C4-2B (cell line): ENCODE measurements at regions not wholly inside any gene's neighbourhood (a gene's known extent, or its start where the extent isn't known, plus 50 kb on each side); places are given as distances from the start of the nearest gene placed in this dataset.

ENCODE experiments used
- H3K27ac ChIP-seq: fragments of 450-650 bp; 2 replicates; pipeline ENCODE4 v1.5.1; 2017
- ZFX ChIP-seq: fragments of 450-650 bp; IDR thresholded peaks from 2 replicates; pipeline ENCODE4 v1.6.1; 2017
- TF ChIP-seq, protein P1 (sequence below): fragments of 450-650 bp; conservative IDR thresholded peaks from 2 replicates; pipeline ENCODE4 v1.5.1; 2017; ENCODE audit warnings: mild to moderate bottlenecking

DNA sequence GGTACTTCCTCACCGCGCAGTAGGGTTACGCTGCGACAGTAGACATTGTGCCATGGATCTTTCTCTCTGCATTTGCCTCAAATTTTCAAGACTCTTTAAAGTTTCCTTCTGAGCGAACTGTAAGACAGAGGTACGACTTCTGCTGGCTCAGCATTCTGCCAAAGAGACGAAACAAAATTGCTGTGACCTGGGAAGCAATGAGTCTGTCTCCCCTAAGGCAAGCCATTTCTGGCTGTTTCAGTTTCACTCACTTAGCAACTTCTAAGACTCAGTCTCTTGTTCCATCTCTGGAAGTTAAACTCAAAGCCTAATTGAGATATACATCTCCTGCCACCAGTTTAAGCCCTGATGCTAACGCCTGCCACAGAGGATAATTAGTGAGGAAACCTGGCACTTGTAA is 510.9 kb upstream of the DAB1 start:
- TF ChIP-seq, protein P1, sequence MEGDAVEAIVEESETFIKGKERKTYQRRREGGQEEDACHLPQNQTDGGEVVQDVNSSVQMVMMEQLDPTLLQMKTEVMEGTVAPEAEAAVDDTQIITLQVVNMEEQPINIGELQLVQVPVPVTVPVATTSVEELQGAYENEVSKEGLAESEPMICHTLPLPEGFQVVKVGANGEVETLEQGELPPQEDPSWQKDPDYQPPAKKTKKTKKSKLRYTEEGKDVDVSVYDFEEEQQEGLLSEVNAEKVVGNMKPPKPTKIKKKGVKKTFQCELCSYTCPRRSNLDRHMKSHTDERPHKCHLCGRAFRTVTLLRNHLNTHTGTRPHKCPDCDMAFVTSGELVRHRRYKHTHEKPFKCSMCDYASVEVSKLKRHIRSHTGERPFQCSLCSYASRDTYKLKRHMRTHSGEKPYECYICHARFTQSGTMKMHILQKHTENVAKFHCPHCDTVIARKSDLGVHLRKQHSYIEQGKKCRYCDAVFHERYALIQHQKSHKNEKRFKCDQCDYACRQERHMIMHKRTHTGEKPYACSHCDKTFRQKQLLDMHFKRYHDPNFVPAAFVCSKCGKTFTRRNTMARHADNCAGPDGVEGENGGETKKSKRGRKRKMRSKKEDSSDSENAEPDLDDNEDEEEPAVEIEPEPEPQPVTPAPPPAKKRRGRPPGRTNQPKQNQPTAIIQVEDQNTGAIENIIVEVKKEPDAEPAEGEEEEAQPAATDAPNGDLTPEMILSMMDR, result no peak
- H3K27ac ChIP-seq, result no peak overlapping the region

- H3K27ac ChIP-seq, result no peak overlapping the region
- TF ChIP-seq, protein P1, result no peak
Measured at GRCh38 chr1:57927003-57927402, 503.1 kb upstream of the DAB1 start.

DNA sequence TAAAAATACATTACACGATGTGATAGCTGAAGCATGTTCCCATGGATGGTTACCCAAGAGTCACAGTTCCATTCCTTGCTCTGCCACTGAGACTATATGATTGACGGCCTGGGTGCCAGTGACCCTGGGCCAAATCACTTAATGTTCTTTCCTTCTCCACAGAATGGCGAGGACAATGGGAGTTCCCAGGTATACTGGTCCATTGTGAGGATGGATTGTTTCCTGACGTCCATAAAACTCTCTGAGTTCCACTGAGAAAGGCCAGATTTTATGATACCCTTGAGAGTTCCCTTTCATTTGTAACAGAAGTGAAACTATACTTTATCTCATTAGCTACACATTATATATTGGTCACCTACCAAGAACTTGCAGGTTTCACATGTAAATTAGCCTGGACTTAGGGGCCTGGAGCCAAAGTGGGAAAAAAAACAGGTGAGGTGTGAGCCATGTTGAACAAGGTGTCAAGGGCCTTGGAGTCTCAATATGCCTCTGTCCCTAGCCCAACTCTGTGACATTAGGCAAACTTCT is 502.2 kb upstream of the DAB1 start:
- no peak overlapping the region for H3K27ac ChIP-seq
- TF ChIP-seq ZFX, result no peak
- TF ChIP-seq, protein P1, result no peak

GRCh38 chr1:57925226-57925625 is 501.4 kb upstream of the DAB1 start:
- H3K27ac ChIP-seq, result no peak overlapping the region
- TF ChIP-seq, protein P1, result no peak
- TF ChIP-seq ZFX, result no peak

GRCh38 chr1:57922130-57922529 is 498.3 kb upstream of the DAB1 start:
- TF ChIP-seq ZFX, result no peak
- TF ChIP-seq, protein P1, result no peak
- no peak overlapping the region for H3K27ac ChIP-seq

DNA sequence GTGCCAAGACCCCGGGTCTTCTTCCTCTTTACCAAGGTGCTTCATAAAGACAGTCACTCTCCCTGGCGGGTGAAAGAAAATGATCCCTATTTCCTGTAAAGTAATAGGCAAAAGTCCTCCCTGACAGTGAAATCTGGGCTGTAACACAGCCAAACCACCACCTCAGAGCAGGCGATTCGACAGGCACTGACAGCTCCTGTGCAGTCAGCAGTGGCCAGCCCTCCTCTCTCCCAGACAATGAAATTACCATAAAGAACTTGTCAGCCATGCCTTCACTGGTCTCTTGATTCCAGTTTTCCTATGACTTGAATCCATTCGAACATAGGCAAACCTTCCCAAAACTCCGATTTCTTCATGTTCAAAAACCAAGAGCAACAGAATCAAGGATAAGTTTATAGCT is 492.2 kb upstream of the DAB1 start:
- H3K27ac ChIP-seq, result no peak overlapping the region
- TF ChIP-seq, protein P1, result no peak
- TF ChIP-seq ZFX, result no peak

- TF ChIP-seq ZFX, result no peak
- TF ChIP-seq, protein P1, result no peak
- no peak overlapping the region for H3K27ac ChIP-seq
Measured at GRCh38 chr1:57911427-57911826, 487.6 kb upstream of the DAB1 start.
